GM21367 (cell line): ENCODE measurements at regions not wholly inside any gene's neighbourhood (a gene's known extent, or its start where the extent isn't known, plus 50 kb on each side); places are given as distances from the start of the nearest gene placed in this dataset.

Experiments used
- ATAC-seq: cut with Tn5 transposase; IDR thresholded peaks from one replicate; pipeline ENCODE4 v1.9.1; 2021; ENCODE audit not compliant: unreplicated experiment

DNA sequence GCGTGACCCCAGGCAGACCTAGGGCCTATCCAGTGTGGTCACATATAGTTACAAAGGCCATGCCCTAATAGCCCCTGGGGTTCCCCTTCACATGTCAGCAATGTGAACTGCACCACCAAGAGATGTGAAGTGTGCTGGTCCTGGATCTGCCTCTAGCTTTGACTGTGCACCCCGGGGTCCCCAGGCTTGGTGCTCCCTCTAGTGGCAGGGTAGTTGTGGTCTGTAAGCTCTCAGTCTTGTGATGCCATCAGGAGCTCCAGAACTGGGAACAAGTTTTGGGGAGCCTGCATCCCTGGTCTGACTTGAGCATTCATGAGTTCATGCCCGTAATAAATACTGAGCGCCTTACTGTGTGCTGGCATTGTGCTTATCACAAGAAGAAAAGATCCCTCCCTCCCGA lies 143.4 kb downstream of the DHX35 start:
- ATAC-seq: no peak

DNA sequence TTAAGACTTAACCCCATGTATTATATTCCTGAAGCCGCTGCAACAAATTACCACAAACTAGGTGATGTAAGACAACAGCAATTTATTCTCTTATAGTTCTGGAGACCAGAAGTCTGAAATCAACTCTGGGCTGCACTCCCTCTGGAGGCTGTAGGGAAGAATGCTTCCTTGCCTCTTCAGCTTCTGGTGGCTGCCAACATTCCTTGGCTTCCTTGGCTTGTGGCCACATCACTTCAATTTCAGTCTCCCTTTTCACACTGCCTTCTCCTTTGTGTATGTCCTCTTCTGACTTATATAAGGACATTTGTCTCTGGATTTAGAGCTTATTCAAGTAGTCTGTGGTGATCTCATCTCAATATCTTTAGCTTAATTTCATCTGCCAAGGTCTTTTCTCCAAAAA lies 141.6 kb downstream of the DHX35 start:
- no peak for ATAC-seq

DNA sequence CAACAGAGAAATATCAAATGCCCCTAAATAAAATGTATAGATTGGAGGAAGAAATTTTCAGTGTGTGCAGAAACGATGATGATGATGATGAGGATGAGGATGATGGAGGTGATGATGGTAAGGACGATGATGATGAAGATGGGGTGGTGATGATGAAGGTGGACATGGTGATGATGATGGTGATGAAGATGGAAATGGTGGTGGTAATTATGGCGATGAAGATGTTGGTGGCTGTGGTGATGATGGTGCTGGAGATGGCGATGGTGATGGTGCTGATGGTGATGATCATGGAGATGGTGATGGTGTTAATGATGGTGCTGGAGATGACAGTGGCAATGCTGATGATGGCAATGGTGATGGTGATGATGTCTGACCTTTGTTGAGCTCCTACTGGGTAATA lies 141.2 kb downstream of the DHX35 start:
- no peak for ATAC-seq

DNA sequence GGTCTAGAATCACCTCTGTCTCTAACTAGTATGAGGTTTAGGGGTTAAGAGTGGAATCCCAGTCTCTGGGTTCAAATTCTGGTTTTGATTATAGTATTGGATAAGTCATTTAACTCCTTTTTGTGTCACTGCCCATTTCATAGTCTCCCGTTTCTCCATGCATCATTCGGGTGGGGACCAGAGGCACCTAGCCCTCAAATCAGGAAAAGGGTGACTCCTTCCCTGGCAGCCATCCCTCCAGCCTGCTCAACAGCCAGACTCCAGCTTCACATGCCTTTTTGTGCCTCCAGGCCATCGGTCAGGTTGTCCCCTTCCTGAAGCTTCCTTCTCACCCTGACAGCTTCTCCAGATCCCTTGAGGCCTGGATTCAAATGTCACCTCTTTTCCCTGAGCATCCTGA lies 139.8 kb downstream of the DHX35 start:
- ATAC-seq: no peak

DNA sequence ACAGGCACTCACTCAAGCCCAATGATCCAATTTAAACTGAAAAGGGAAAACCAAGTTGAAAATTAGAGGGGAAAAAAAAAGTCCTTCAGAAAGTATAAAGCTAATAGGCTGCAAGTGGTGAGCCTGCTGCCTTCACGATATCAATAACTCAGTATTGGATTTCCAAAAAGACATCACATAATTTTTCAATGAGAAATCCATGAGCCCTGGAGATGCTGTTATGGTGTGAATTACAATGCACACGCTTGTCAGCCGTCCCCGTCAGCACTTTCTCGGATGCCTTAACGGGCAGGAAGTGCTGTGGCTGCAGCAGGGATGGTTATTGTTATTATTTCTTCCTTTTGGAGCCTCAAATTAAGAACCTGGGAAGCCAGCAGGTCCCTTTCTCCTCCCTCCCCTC lies 138.5 kb downstream of the DHX35 start:
- ATAC-seq: no peak

DNA sequence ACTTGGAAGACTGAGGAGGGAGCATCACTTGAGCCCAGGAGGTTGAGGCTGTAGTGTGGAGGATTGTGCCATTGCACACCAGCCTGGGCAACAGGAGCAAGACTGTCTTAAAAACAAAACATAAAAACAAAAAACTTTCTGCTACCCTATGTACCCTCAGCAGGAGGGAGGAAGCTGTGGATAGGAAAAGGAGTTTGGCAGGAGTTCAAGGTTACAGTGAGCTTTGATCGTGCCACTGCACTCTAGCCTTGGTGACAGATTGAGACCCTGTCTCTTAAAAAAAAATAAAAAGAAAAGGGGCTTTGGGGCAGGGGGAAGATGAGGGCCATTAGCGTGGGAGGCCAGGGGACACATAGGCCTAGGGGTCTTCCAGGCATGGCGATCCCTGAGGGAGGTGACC lies 135.7 kb downstream of the DHX35 start:
- no peak for ATAC-seq

DNA sequence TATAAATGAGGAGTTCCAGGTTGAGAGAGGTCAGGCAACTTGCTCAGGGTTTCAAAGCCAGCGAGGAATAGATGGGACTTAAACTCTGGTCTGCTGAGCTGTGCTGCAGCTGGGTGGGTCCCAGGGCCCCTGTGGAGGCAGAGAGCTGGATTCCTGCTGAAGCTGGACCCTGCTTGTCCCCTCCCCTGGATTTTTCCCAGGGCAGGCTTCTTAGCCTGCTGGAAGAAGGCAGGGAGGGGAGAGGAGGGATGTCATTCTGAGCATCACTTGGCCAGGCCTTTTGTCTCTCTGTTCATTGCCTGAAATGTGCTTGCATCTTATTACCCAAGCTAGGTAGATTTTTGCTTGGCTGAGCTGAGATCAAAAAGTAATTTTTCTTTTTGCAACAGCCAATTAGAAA lies 133.7 kb downstream of the DHX35 start:
- no peak for ATAC-seq

DNA sequence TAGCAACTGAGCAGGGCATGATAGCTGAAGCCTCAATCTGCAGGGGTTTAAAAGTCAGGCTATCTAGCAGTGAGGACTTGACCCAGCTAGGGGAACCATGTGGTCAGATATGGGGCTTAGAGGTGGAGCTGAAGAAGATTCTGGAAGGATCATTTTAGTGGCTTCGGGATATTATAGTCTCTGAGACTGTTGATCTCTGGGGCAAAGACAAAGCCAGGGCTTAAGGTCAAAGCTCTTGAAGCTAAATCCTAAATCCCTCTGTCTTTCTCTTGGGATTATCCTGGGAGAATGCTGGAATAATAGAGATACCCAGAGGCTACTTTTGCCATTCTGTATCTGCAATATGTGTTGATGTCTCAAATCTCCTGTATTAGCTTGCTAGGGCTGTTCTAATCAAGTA lies 132.2 kb downstream of the DHX35 start:
- no peak for ATAC-seq

DNA sequence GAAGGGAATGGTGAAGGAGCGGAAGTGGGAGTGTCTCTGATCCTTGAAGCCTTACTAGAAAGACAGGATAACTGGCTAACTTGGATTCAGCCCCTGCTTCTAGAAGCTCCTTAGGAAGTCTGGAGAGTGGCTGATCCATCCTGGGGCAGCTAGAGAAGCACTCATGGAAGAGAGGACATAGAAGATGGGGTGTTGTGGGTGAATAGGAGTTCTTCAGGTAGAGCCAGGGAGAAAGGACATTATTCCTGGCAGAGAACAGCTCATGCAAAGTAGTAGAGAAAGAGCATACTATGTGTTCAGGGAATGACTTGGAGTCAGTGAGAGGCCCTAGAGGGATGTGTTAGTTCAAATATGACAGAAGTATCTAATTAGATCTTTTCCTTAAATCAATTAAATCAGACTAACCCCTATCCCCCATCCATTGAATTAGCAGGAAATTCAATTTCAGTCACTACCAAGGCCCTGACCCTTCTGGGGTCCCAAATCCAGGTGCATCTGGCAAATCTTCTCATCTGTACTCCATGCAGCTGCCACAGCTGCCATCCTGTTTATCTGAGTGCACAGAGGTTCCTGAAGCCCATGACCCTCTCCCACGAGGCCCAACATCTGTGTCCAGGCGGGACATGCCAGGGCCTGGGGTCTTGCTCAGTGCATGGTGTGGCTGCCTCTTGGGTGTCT lies 130.7 kb downstream of the DHX35 start:
- no peak for ATAC-seq

DNA sequence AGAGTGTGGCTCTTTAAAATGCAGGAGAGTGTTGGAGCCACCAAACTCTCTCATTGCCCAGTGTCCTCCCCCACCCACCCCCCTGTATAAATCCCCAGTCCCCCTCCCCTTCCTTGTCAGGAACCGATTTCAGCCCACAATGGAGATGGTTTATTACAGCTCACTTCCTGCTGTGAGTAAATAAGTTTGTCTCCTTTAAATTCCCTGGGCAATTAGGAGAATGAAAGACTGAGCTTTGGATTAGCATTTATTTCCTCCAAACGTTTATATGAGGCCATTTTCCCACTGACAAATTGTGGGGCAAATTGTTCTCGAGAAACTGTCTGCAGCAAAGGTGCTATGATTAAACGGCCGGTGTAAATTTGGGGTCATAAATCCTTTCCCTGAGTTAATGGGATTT lies 128.8 kb downstream of the DHX35 start:
- ATAC-seq: no peak

DNA sequence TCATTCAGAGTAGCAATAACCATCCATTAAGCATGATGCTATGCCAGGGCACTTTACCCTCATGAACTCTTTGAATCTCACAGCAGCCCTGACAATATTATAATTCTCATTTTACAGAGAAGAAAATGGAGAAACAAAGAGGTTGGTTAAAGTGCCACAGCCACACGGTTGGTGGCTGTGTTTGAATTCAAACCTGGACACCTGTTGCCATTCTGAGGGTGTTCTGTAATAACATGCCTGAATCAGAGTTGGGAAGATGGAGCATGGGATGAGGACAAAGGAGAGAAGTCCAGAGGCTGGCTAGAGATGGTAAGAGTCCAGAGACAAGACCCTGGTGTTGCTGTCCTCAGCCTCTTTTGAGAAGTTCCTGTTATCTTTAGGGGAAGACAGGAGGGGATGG lies 127.7 kb downstream of the DHX35 start:
- ATAC-seq: no peak
